NT2/D1 (cell line): ENCODE measurements at regions not wholly inside any gene's neighbourhood (a gene's known extent, or its start where the extent isn't known, plus 50 kb on each side); places are given as distances from the start of the nearest gene placed in this dataset.
"Not testable (repeated sequence)": the region's sequence is repeated elsewhere in the genome, so short reads cannot be mapped to it uniquely, and the experiment has no call there.

Experiments used
- SUZ12 ChIP-seq: IDR thresholded peaks from 2 replicates; pipeline ENCODE4 v1.6.1; 2011; ENCODE audit not compliant: insufficient read length, insufficient read depth; ENCODE audit errors: extremely low read depth
- YY1 ChIP-seq: IDR thresholded peaks from 2 replicates; pipeline ENCODE4 v1.6.1; 2011; ENCODE audit not compliant: insufficient read length, insufficient read depth
- ZNF274 ChIP-seq: IDR thresholded peaks from 2 replicates; pipeline ENCODE4 v1.6.1; 2011; ENCODE audit warnings: mild to moderate bottlenecking, low read depth, low read length

DNA sequence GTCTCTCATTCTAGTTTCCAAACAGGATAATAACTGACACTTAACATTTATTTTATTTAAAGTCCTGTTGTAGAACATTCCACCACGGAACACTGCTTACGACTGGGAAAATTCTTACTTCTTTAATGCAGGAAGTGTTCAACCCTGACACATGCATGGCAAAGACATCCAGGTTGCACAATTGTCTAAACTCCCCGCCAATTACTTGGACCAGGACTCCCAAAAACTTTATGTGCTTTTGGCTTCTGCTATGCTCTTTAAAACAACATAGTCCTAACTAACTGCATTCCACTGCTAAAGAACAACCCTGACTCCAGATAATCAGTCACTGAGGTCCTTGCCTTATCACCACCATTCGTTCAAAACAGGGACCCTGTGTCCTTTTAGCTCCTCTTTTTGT lies 995.8 kb downstream of the LTN1 start:
- TF ChIP-seq ZNF274, SUZ12, YY1: not testable (repeated sequence)
